ENCODE measurements at regions not wholly inside any gene's neighbourhood (a gene's known extent, or its start where the extent isn't known, plus 50 kb on each side); places are given as distances from the start of the nearest gene placed in this dataset.

GRCh38 chr12:105942281-105942680 lies 196.5 kb downstream of the NUAK1 start:
- TF ChIP-seq CTCF (conservative IDR thresholded peaks at IDR 0.05 in 1 of 2, IDR thresholded peaks at IDR 0.05 in 1 of 2; ENCODE audit: low read depth in 1 of 2, low read length in 2 of 2) (no peak), EZH2 (IDR thresholded peaks at IDR 0.05; ENCODE audit: low read length, missing control alignments) (no peak)

Data from fibroblast of lung (primary cell).